ENCODE measurements at regions not wholly inside any gene's neighbourhood (a gene's known extent, or its start where the extent isn't known, plus 50 kb on each side); places are given as distances from the start of the nearest gene placed in this dataset.

GRCh38 chr13:107649079-107649478, 566.3 kb downstream of the LIG4 start:
- TF ChIP-seq POLR2A (IDR thresholded peaks at IDR 0.05; ENCODE audit: low read depth): no peak
- TF ChIP-seq CTCF (IDR thresholded peaks at IDR 0.05): no peak
- no peak for TF ChIP-seq EP300 (IDR thresholded peaks at IDR 0.05)
- TF ChIP-seq POLR2AphosphoS5 (IDR thresholded peaks at IDR 0.05): no peak
